GM12875 (cell line): ENCODE measurements at regions not wholly inside any gene's neighbourhood (a gene's known extent, or its start where the extent isn't known, plus 50 kb on each side); places are given as distances from the start of the nearest gene placed in this dataset.

Experiments
- H3K4me3 ChIP-seq: one replicate; pipeline ENCODE4 v1.5.1; 2011; ENCODE audit warnings: low read depth, low read length, control low read depth
- CTCF ChIP-seq: IDR thresholded peaks from 2 replicates; pipeline ENCODE4 v1.5.1; 2011; ENCODE audit warnings: low read depth, mild to moderate bottlenecking, control low read depth, inconsistent platforms, low read length, moderate library complexity, borderline replicate concordance; ENCODE audit not compliant: insufficient read depth

GRCh38 chr14:98408024-98408555, 863.9 kb downstream of the BCL11B start:
- no peak overlapping the region for H3K4me3 ChIP-seq
- no peak for TF ChIP-seq CTCF

GRCh38 chr14:98408713-98409112, 863.3 kb downstream of the BCL11B start:
- TF ChIP-seq CTCF = no peak
- no peak overlapping the region for H3K4me3 ChIP-seq

GRCh38 chr14:98411154-98411553, 860.8 kb downstream of the BCL11B start:
- no peak overlapping the region for H3K4me3 ChIP-seq
- TF ChIP-seq CTCF = no peak

- no peak for TF ChIP-seq CTCF
- no peak overlapping the region for H3K4me3 ChIP-seq
These were observed 859.6 kb downstream of the BCL11B start for GRCh38 chr14:98412431-98412830.

- H3K4me3 ChIP-seq = no peak overlapping the region
- no peak for TF ChIP-seq CTCF
These were observed 856.2 kb downstream of the BCL11B start for GRCh38 chr14:98415766-98416165.

- no peak for TF ChIP-seq CTCF
These were observed 855.0 kb downstream of the BCL11B start for GRCh38 chr14:98417001-98417400.

GRCh38 chr14:98428483-98428994, 843.5 kb downstream of the BCL11B start:
- no peak overlapping the region for H3K4me3 ChIP-seq
- TF ChIP-seq CTCF = no peak

More at GRCh38 chr14:98417001-98417400, 855.0 kb downstream of the BCL11B start:
- H3K4me3 ChIP-seq = no peak overlapping the region
